ENCODE measurements at regions not wholly inside any gene's neighbourhood (a gene's known extent, or its start where the extent isn't known, plus 50 kb on each side); places are given as distances from the start of the nearest gene placed in this dataset.

GRCh38 chr17:82998637-82999036 lies 80.8 kb upstream of the METRNL start:
- H3K27me3 ChIP-seq, result no peaks in the 10 kb centered on the region
- H3K36me3 ChIP-seq, result peaks cover 0 to 7% of the 10 kb centered on the region in 2 donors
- no peak overlapping the region for H3K4me3 ChIP-seq
- TF ChIP-seq CTCF (IDR thresholded peaks at IDR 0.05), result no peak
- no peaks in the 10 kb centered on the region for H3K4me1 ChIP-seq
- ATAC-seq, result no peak
- no peak for DNase-seq
- no peak overlapping the region for H3K27ac ChIP-seq
- intact Hi-C loops (cut with DNase I), result no loop called here
- peaks cover 0 to 16% of the 10 kb centered on the region in 2 donors for H3K9me3 ChIP-seq

GRCh38 chr17:83000738-83001137 lies 78.7 kb upstream of the METRNL start:
- TF ChIP-seq CTCF (IDR thresholded peaks at IDR 0.05), result no peak
- Histone ChIP-seq H3K27me3 (no peaks in the 10 kb centered on the region), H3K4me1 (no peaks in the 10 kb centered on the region), H3K4me3 (no peak overlapping the region), H3K9me3 (peaks cover 0 to 11% of the 10 kb centered on the region in 2 donors), H3K36me3 (peaks cover 0 to 18% of the 10 kb centered on the region in 2 donors), H3K27ac (no peak overlapping the region)
- intact Hi-C loops (cut with DNase I), result no loop called here
- ATAC-seq (no peak), DNase-seq (no peak)

- ATAC-seq, result no peak
Observed at GRCh38 chr17:83002118-83002805, 77.1 kb upstream of the METRNL start.

GRCh38 chr17:83004791-83005380 lies 74.5 kb upstream of the METRNL start:
- ATAC-seq (no peak), DNase-seq (peak in 1 of 4 donors; percentile 49)
- Histone ChIP-seq H3K27ac (no peak overlapping the region), H3K4me1 (no peaks in the 10 kb centered on the region), H3K27me3 (no peaks in the 10 kb centered on the region), H3K9me3 (no peaks in the 10 kb centered on the region), H3K36me3 (peaks cover 0 to 33% of the 10 kb centered on the region in 2 donors), H3K4me3 (no peak overlapping the region)
- intact Hi-C loops (cut with DNase I), result no loop called here
- TF ChIP-seq CTCF (IDR thresholded peaks at IDR 0.05), result no peak

More at GRCh38 chr17:83002118-83002805, 77.1 kb upstream of the METRNL start:
- no peak overlapping the region for H3K4me3 ChIP-seq
- no peaks in the 10 kb centered on the region for H3K4me1 ChIP-seq
- intact Hi-C loops (cut with DNase I), result no loop called here
- peak in 1 of 4 donors; percentile 76 for DNase-seq
- no peak overlapping the region for H3K27ac ChIP-seq
- no peaks in the 10 kb centered on the region for H3K27me3 ChIP-seq
- TF ChIP-seq CTCF (IDR thresholded peaks at IDR 0.05), result no peak
- H3K36me3 ChIP-seq, result peaks cover 0 to 23% of the 10 kb centered on the region in 2 donors
- peaks cover 0 to 11% of the 10 kb centered on the region in 2 donors for H3K9me3 ChIP-seq

GRCh38 chr17:83005639-83006038 lies 73.8 kb upstream of the METRNL start:
- no peak for TF ChIP-seq CTCF (IDR thresholded peaks at IDR 0.05)
- no peaks in the 10 kb centered on the region for H3K27me3 ChIP-seq
- H3K36me3 ChIP-seq, result peaks cover 0 to 29% of the 10 kb centered on the region in 2 donors
- ATAC-seq (no peak), DNase-seq (peak in 1 of 4 donors; percentile 42)
- no peak overlapping the region for H3K27ac ChIP-seq
- peaks cover 5 to 7% of the 10 kb centered on the region in 2 donors for H3K4me1 ChIP-seq
- intact Hi-C loops (cut with DNase I), result no loop called here
- H3K9me3 ChIP-seq, result no peaks in the 10 kb centered on the region
- no peak overlapping the region for H3K4me3 ChIP-seq
